Nephron progenitor cell (in vitro differentiated cells): ENCODE measurements at regions not wholly inside any gene's neighbourhood (a gene's known extent, or its start where the extent isn't known, plus 50 kb on each side); places are given as distances from the start of the nearest gene placed in this dataset.
"Not testable (repeated sequence)": the region's sequence is repeated elsewhere in the genome, so short reads cannot be mapped to it uniquely, and the experiment has no call there.

Experiments
- DNase-seq: peaks from one replicate; pipeline ENCODE4 v3.0.0; 2021
- H3K27ac Mint-ChIP-seq: 2 replicates; pipeline ENCODE4 v1.8.0; 2021; ENCODE audit warnings: mild to moderate bottlenecking, moderate library complexity, mixed read lengths
- H3K27me3 Mint-ChIP-seq: 2 replicates; pipeline ENCODE4 v1.8.0; 2021; ENCODE audit warnings: mild to moderate bottlenecking, low read depth, mixed read lengths; ENCODE audit not compliant: poor library complexity
- H3K36me3 Mint-ChIP-seq: 2 replicates; pipeline ENCODE4 v1.8.0; 2021; ENCODE audit warnings: low read depth, mixed read lengths
- H3K4me1 Mint-ChIP-seq: 2 replicates; pipeline ENCODE4 v1.8.0; 2021; ENCODE audit warnings: mixed read lengths
- H3K4me3 Mint-ChIP-seq: 2 replicates; pipeline ENCODE4 v1.8.0; 2021; ENCODE audit warnings: mild to moderate bottlenecking, moderate library complexity, mixed read lengths
- H3K9me3 Mint-ChIP-seq: 2 replicates; pipeline ENCODE4 v1.8.0; 2021; ENCODE audit warnings: mild to moderate bottlenecking, moderate library complexity, mixed read lengths
- TF ChIP-seq, protein P1 (sequence below): fragments of 200-600 bp; sonication (generic); IDR thresholded peaks from 2 replicates; pipeline ENCODE4 v1.5.0; 2021; ENCODE audit warnings: antibody characterized with exemption

DNA sequence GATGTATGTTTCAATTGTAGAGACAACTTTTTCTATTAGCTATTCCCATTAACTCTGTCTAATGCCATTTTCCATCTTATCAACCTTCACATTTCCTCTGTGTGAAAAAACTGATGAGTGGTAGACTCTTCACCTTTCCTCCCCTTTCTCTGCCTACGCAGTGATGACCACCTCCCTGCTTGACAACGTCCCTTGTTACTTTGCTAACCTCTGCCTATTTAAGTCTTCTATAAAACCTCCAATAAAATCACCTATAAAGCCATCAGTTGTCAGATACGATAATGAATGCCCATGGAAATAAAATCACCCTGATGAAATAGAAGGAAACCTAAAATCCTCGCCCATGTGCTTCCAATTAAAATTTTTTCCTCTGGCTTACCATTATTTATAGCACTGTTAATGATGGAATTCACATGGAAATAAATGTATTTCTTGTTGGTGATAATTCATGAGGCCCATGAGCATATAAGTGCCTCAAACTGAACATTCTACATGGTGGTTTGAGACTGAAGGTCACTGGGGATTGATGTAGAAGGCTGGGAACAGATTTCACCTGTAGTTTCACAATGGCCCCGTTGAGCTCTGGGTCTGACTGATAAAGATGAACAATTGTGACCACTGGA lies 1454.0 kb upstream of the SEL1L start:
- Mint-ChIP-seq H3K9me3 (no peaks in the 10 kb centered on the region), H3K27ac (no peak overlapping the region), H3K4me3 (no peak overlapping the region), H3K4me1 (no peaks in the 10 kb centered on the region), H3K27me3 (no peaks in the 10 kb centered on the region), H3K36me3 (no peaks in the 10 kb centered on the region)
- TF ChIP-seq, protein P1, sequence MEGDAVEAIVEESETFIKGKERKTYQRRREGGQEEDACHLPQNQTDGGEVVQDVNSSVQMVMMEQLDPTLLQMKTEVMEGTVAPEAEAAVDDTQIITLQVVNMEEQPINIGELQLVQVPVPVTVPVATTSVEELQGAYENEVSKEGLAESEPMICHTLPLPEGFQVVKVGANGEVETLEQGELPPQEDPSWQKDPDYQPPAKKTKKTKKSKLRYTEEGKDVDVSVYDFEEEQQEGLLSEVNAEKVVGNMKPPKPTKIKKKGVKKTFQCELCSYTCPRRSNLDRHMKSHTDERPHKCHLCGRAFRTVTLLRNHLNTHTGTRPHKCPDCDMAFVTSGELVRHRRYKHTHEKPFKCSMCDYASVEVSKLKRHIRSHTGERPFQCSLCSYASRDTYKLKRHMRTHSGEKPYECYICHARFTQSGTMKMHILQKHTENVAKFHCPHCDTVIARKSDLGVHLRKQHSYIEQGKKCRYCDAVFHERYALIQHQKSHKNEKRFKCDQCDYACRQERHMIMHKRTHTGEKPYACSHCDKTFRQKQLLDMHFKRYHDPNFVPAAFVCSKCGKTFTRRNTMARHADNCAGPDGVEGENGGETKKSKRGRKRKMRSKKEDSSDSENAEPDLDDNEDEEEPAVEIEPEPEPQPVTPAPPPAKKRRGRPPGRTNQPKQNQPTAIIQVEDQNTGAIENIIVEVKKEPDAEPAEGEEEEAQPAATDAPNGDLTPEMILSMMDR, result no peak
- no peak for DNase-seq

- not testable (repeated sequence) for H3K9me3 Mint-ChIP-seq, H3K27me3 Mint-ChIP-seq, H3K4me3 Mint-ChIP-seq, H3K36me3 Mint-ChIP-seq, H3K4me1 Mint-ChIP-seq, H3K27ac Mint-ChIP-seq, DNase-seq
Measured at GRCh38 chr14:82994547-82994946, 1460.9 kb upstream of the SEL1L start.

GRCh38 chr14:82999802-83000201 lies 1466.1 kb upstream of the SEL1L start:
- H3K27me3 Mint-ChIP-seq, result no peaks in the 10 kb centered on the region
- no peaks in the 10 kb centered on the region for H3K36me3 Mint-ChIP-seq
- H3K4me3 Mint-ChIP-seq, result no peak overlapping the region
- TF ChIP-seq, protein P1, result no peak
- H3K4me1 Mint-ChIP-seq, result no peaks in the 10 kb centered on the region
- DNase-seq, result no peak
- H3K27ac Mint-ChIP-seq, result no peak overlapping the region
- H3K9me3 Mint-ChIP-seq, result no peaks in the 10 kb centered on the region

DNA sequence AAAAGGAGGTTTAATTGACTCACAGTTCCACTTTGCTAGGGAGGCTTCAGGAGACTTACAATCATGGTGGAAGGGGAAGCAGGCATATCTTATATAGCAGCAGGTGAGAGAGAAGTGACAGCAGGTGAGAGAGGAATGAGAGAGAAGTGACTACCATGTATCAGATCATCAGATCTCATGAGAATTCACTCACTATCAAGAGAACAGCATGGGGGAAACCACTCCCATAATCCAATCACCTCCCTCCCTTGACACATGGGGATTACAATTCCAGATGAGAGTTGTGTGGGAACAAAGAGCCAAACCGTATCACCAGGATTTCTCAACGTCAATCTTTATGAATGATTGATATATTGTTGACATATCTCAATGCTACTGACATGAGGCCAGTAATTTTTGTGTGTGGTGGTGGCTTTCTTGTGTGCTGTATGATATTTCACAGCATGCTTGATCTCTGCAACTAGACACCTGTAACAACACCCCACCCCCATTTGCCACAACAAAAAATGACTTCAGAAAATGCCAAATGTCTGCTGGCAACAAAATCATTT lies 1470.9 kb upstream of the SEL1L start:
- TF ChIP-seq, protein P1, result no peak
- peaks cover 6% of the 10 kb centered on the region for H3K36me3 Mint-ChIP-seq
- no peak overlapping the region for H3K27ac Mint-ChIP-seq
- H3K4me3 Mint-ChIP-seq, result no peak overlapping the region
- no peak for DNase-seq
- peaks cover 6% of the 10 kb centered on the region for H3K27me3 Mint-ChIP-seq
- H3K9me3 Mint-ChIP-seq, result peaks cover 9% of the 10 kb centered on the region
- H3K4me1 Mint-ChIP-seq, result no peaks in the 10 kb centered on the region

GRCh38 chr14:83006121-83006670 lies 1472.5 kb upstream of the SEL1L start:
- Mint-ChIP-seq H3K4me1 (no peaks in the 10 kb centered on the region), H3K4me3 (no peak overlapping the region), H3K9me3 (peaks cover 16% of the 10 kb centered on the region), H3K27ac (no peak overlapping the region), H3K36me3 (peaks cover 6% of the 10 kb centered on the region), H3K27me3 (peaks cover 6% of the 10 kb centered on the region)
- TF ChIP-seq, protein P1, result no peak
- no peak for DNase-seq

DNA sequence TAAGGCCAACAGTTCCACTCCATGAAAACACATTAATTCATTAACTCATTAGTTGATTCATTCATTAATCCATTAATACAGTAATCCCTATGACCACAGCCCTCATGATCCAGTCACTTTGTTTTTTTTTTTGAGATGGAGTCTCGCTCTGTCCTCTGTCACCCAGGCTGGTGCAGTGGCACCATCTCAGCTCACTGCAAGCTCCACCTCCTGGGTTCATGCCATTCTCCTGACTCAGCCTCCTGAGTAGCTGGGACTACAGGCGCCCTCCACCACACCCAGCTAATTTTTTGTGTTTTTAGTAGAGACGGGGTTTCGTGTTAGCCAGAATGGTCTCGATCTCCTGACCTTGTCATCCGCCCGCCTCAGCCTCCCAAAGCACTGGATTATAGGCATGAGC lies 1473.4 kb upstream of the SEL1L start:
- not testable (repeated sequence) for H3K27me3 Mint-ChIP-seq, DNase-seq, H3K4me1 Mint-ChIP-seq, H3K36me3 Mint-ChIP-seq, H3K27ac Mint-ChIP-seq, H3K4me3 Mint-ChIP-seq
- H3K9me3 Mint-ChIP-seq, result peaks cover 16% of the 10 kb centered on the region
